Body of pancreas (tissue), 4 donors: ENCODE measurements at regions not wholly inside any gene's neighbourhood (a gene's known extent, or its start where the extent isn't known, plus 50 kb on each side); places are given as distances from the start of the nearest gene placed in this dataset.

Experiments
- POLR2A ChIP-seq, 3 donors: fragments of 450-650 bp; IDR thresholded peaks; one replicate each; pipeline ENCODE4 v1.6.1; 2016; ENCODE audit warnings: antibody characterized with exemption in 3 of 3, mild to moderate bottlenecking in 2 of 3
- TF ChIP-seq, protein P1 (sequence below), 7 experiments: fragments of 450-650 bp in 4 of 7; fragments of 200-600 bp in 3 of 7; sonication (generic) in 3 of 7; IDR thresholded peaks; one replicate each; pipeline ENCODE4 v1.5.1; 2016 to 2019; ENCODE audit warnings: antibody characterized with exemption in 7 of 7

DNA sequence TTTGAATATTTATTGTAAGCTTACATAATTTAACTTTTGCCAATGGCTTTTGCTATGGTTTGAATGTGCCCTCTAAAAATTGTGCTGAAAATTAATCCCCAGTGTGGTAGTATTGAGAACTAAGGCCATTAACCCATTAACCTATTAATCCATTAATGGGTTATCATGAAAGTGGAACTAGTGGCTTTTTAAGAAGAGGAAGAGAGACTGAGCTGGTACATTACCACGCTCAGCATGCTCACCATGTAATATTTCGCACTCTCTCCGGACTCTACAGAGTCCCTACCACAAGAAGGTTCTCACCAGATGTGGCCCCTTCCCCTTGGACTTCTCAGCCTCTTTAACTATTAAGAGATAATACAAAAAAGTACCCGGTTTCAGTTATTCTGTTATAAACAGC, 164.4 kb upstream of the ZRANB2 start:
- TF ChIP-seq, protein P1, sequence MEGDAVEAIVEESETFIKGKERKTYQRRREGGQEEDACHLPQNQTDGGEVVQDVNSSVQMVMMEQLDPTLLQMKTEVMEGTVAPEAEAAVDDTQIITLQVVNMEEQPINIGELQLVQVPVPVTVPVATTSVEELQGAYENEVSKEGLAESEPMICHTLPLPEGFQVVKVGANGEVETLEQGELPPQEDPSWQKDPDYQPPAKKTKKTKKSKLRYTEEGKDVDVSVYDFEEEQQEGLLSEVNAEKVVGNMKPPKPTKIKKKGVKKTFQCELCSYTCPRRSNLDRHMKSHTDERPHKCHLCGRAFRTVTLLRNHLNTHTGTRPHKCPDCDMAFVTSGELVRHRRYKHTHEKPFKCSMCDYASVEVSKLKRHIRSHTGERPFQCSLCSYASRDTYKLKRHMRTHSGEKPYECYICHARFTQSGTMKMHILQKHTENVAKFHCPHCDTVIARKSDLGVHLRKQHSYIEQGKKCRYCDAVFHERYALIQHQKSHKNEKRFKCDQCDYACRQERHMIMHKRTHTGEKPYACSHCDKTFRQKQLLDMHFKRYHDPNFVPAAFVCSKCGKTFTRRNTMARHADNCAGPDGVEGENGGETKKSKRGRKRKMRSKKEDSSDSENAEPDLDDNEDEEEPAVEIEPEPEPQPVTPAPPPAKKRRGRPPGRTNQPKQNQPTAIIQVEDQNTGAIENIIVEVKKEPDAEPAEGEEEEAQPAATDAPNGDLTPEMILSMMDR (IDR thresholded peaks at IDR 0.05): no peak
- TF ChIP-seq POLR2A (IDR thresholded peaks at IDR 0.05): no peak
